HUES48 (cell line): ENCODE measurements at regions not wholly inside any gene's neighbourhood (a gene's known extent, or its start where the extent isn't known, plus 50 kb on each side); places are given as distances from the start of the nearest gene placed in this dataset.

Source experiments
- H3K27ac ChIP-seq: one replicate; pipeline ENCODE4 v1.7.0; 2013; ENCODE audit warnings: low read depth, low read length, inconsistent platforms
- H3K27me3 ChIP-seq: 2 replicates; pipeline ENCODE4 v1.6.1; 2013; ENCODE audit warnings: mild to moderate bottlenecking, low read length; ENCODE audit not compliant: control insufficient read depth, insufficient read depth
- H3K36me3 ChIP-seq: 2 replicates; pipeline ENCODE4 v1.6.1; 2013; ENCODE audit warnings: low read length; ENCODE audit not compliant: control insufficient read depth, insufficient read depth
- H3K4me1 ChIP-seq: 2 replicates; pipeline ENCODE4 v1.6.1; 2013; ENCODE audit warnings: mild to moderate bottlenecking, low read length; ENCODE audit not compliant: control insufficient read depth, insufficient read depth
- H3K4me3 ChIP-seq: 2 replicates; pipeline ENCODE4 v1.5.1; 2013; ENCODE audit warnings: mild to moderate bottlenecking, low read depth, low read length
- H3K9ac ChIP-seq: 2 replicates; pipeline ENCODE4 v1.6.1; 2013; ENCODE audit warnings: mild to moderate bottlenecking, low read depth, low read length, moderate library complexity
- H3K9me3 ChIP-seq: 2 replicates; pipeline ENCODE4 v1.6.1; 2013; ENCODE audit warnings: low read length; ENCODE audit not compliant: control insufficient read depth, insufficient read depth

DNA sequence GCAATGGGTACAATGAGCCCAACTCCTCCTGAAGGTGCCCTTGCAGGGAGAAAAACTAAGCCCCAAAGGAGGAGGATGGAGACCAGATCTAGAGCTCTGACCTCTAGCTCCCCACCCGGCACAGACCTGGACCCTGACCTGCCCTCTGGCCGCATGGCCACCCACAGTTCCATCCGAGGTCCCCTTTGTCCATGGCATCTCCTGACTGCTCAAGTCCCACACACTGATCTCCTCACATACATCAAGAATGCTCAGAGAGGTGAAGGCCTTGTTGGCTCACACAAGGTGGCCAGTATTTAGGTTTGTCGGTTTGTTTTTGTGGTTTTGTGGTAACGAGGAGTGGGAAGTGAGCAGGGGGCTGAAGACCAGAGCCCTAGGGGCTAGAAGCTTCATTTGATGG, 423.5 kb upstream of the B3GAT1 start:
- Histone ChIP-seq H3K27ac (no peak overlapping the region), H3K36me3 (no peaks in the 10 kb centered on the region), H3K4me1 (no peaks in the 10 kb centered on the region), H3K4me3 (no peak overlapping the region), H3K27me3 (no peaks in the 10 kb centered on the region), H3K9me3 (peaks cover 4% of the 10 kb centered on the region; the same call in 1 of the 2 replicates), H3K9ac (no peak overlapping the region)

DNA sequence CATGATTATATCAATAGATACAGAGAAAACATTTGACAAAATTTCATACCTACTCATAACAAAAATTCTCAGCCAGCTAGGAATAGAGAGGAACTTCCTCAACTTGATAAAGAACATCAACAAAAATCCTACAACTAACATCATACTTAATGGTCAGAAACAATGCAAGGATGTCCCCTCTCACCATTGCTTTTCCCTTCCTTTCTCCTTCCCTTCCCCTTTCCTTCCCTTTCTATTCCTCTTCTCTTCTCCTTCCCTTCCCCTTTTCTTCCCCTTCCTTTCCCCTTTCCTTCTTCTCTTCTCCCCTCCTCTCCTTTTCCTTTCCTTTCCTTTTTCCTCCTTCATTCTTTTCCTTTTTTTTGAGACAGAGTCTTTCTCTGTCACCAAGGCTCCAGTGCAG, 418.3 kb upstream of the B3GAT1 start:
- Histone ChIP-seq H3K27me3 (no peaks in the 10 kb centered on the region), H3K36me3 (no peaks in the 10 kb centered on the region), H3K9ac (no peak overlapping the region), H3K4me3 (no peak overlapping the region), H3K27ac (no peak overlapping the region), H3K4me1 (no peaks in the 10 kb centered on the region), H3K9me3 (peaks cover 4% of the 10 kb centered on the region; the same call in 1 of the 2 replicates)

DNA sequence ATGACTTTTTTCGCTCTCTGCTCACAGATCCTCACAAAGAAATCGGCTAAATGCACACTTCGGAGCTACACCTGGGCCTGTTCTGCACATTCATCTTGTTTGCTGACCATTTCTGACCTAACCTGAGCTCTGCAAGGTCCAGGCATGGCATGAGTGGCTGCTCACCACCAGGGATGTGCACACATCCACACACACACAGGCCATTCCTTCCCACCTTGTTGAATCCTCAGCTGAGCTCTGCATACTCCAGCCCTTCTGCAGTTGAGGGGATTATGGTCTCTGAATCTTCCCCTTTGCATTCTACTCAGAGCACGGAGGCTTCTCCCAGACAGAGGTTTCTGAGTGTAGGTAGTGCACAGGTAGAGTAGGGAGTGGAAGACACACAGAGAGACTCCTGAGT, 411.9 kb upstream of the B3GAT1 start:
- Histone ChIP-seq H3K4me1 (peaks cover 4% of the 10 kb centered on the region; the same call in 1 of the 2 replicates), H3K9ac (no peak overlapping the region), H3K36me3 (no peaks in the 10 kb centered on the region), H3K4me3 (no peak overlapping the region), H3K9me3 (no peaks in the 10 kb centered on the region), H3K27ac (no peak overlapping the region), H3K27me3 (0 out of 2 replicates have a peak, but pooled peaks cover 3% of the 10 kb centered on the region)

DNA sequence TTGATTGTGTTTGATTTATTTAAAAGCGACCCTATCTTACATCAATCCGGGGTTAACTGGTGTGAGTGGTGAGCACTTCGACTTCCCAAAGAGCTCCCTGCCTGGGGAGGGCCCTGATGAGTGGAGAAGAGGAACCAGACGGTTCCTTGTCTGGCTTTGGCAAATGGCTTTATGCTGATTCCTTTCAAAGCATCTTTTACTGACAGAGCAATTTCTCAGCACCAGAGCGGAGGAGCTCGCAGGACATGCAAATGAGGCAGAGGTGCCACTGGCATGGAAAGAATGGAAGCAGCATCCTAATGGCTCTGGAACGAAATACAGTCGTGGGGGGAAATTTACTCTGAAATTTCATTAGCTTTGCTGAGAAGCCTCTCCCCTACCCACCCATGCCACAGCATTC, 410.9 kb upstream of the B3GAT1 start:
- H3K4me3 ChIP-seq: no peak overlapping the region
- no peaks in the 10 kb centered on the region for H3K9me3 ChIP-seq
- no peak overlapping the region for H3K27ac ChIP-seq
- H3K27me3 ChIP-seq: 0 out of 2 replicates have a peak, but pooled peaks cover 3% of the 10 kb centered on the region
- H3K36me3 ChIP-seq: no peaks in the 10 kb centered on the region
- H3K4me1 ChIP-seq: peaks cover 4% of the 10 kb centered on the region; the same call in 1 of the 2 replicates
- no peak overlapping the region for H3K9ac ChIP-seq

DNA sequence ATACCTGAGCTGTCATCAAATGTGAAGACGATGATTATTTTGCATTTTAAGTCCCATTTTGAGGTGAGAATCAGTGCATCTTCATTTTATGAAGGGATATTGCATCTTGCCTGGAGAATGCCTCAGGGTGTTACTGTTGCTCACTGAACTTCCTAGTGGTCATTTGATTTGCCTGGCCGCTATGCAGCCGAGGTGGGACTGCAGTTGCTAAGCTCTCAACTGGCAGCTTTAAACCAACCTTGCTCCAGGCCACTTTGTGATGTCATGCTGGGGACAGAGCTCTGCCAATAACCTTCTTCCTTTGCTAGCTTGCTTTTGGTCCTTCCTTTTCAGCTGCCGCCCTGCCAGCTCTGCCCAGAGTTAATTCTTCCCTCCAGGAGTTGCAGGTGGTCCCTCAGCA, 409.4 kb upstream of the B3GAT1 start:
- H3K4me3 ChIP-seq: no peak overlapping the region
- H3K27me3 ChIP-seq: 0 out of 2 replicates have a peak, but pooled peaks cover 3% of the 10 kb centered on the region
- H3K9ac ChIP-seq: no peak overlapping the region
- no peaks in the 10 kb centered on the region for H3K9me3 ChIP-seq
- peaks cover 4% of the 10 kb centered on the region; the same call in 1 of the 2 replicates for H3K4me1 ChIP-seq
- no peaks in the 10 kb centered on the region for H3K36me3 ChIP-seq
- no peak overlapping the region for H3K27ac ChIP-seq

DNA sequence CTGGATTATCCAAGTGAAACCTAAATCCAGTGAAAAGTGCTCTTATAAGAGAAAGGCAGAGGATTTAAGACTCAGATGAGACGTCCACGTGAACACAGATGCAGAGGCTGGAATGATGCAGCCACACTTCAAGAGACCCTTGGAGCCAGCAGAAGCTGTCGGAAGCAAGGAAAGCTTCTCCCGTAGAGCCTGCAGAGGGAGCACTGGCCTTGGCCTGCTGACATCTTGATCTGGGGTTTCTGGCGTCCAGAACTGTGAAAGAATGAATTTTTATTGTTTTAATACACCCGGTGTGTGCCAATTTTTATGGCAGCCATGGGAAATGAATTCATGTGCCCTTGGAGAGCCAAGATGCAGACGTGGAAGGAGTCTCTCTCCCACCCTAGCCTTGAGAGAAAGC, 407.0 kb upstream of the B3GAT1 start:
- H3K27ac ChIP-seq: peak overlapping the region; percentile 30
- peaks cover 4% of the 10 kb centered on the region; the same call in 1 of the 2 replicates for H3K4me1 ChIP-seq
- 0 out of 2 replicates have a peak, but pooled peaks cover 3% of the 10 kb centered on the region for H3K27me3 ChIP-seq
- H3K36me3 ChIP-seq: no peaks in the 10 kb centered on the region
- no peaks in the 10 kb centered on the region for H3K9me3 ChIP-seq
- H3K4me3 ChIP-seq: no peak overlapping the region
- no peak overlapping the region for H3K9ac ChIP-seq

DNA sequence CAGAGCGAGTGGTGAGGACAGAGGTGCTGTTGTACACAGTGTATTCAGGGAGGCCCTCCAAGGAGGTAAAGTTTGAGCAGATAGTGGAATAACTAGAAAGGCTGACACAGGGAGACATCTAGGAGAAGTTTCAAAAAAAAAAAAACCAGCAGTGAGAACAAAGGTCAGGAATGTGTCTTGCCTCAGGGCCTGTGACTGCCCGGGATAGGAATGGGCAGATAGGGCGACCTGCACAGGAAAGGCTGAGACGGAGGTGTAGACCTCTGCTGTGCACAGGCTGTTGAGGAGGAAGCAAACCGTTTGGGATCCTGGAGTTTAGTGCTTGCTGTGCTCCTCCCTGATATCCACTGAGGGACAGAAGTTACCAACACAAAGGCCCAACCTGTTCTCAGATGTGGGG, 406.5 kb upstream of the B3GAT1 start:
- H3K27ac ChIP-seq: peak overlapping the region; percentile 30
- H3K9me3 ChIP-seq: no peaks in the 10 kb centered on the region
- 0 out of 2 replicates have a peak, but pooled peaks cover 3% of the 10 kb centered on the region for H3K27me3 ChIP-seq
- no peak overlapping the region for H3K4me3 ChIP-seq
- H3K36me3 ChIP-seq: no peaks in the 10 kb centered on the region
- H3K4me1 ChIP-seq: peaks cover 4% of the 10 kb centered on the region; the same call in 1 of the 2 replicates
- H3K9ac ChIP-seq: no peak overlapping the region

DNA sequence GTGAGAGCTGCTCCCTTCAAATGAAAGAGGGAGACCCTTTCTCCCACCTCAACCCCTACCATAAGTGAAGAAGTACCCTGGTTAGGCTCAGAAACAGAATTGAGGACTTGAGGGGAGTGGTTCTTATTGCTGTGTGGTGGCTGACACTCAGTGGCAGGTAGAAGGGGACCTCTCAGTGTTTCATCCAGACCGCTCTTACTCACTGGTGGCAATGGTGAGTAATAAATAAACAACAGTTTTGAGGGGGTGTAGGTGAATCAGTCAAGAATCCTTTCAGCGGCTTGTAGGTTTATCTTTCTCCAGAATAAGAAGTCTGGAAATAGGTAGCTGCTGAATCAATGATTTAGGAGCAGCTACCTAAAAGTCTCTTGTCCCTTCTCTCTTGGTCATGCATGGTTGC, 403.4 kb upstream of the B3GAT1 start:
- Histone ChIP-seq H3K4me1 (peaks cover 4% of the 10 kb centered on the region; the same call in 1 of the 2 replicates), H3K36me3 (no peaks in the 10 kb centered on the region), H3K9me3 (no peaks in the 10 kb centered on the region), H3K27ac (no peak overlapping the region), H3K27me3 (0 out of 2 replicates have a peak, but pooled peaks cover 3% of the 10 kb centered on the region), H3K4me3 (no peak overlapping the region), H3K9ac (no peak overlapping the region)

DNA sequence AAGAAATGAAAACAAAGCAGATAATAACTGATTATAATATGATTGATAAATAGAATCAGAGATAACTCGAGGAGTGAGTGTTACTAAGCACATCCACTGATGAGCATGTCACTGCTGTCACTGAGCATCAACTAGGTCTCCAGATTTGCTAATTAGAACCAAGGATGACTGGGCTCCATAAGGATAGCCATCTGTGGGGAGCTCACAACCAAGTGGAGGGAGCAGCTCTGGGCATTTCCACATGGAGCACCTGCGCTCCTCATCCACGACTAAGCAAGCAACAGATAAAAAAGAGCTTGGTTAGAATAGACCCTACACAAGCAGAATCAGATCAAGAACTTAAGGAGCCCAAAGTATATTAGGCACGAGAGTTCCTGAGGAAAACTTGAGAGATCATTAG, 396.0 kb upstream of the B3GAT1 start:
- Histone ChIP-seq H3K4me1 (no peaks in the 10 kb centered on the region), H3K9me3 (no peaks in the 10 kb centered on the region), H3K27ac (no peak overlapping the region), H3K4me3 (no peak overlapping the region), H3K27me3 (no peaks in the 10 kb centered on the region), H3K9ac (no peak overlapping the region), H3K36me3 (no peaks in the 10 kb centered on the region)

DNA sequence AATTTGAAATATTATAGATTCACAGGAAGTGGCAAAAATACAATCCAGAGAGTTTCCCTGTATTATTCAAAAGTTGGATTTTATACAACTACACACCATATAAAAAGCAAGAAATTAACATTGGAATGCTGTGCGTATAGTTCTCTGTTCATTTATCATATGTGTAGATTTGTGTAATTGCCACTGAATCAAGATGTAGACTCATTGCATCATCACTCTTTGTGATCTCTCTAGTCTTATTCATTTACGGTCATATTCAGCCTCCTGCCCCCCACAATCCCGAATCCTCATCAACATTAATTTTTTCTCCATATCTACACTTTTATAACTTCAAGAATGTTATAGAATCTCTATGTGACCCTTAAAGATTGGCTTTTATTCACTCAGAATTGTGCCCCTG, 390.6 kb upstream of the B3GAT1 start:
- Histone ChIP-seq H3K9ac (no peak overlapping the region), H3K9me3 (no peaks in the 10 kb centered on the region), H3K4me3 (no peak overlapping the region), H3K27me3 (no peaks in the 10 kb centered on the region), H3K27ac (no peak overlapping the region), H3K36me3 (no peaks in the 10 kb centered on the region), H3K4me1 (peaks cover 25% of the 10 kb centered on the region)

DNA sequence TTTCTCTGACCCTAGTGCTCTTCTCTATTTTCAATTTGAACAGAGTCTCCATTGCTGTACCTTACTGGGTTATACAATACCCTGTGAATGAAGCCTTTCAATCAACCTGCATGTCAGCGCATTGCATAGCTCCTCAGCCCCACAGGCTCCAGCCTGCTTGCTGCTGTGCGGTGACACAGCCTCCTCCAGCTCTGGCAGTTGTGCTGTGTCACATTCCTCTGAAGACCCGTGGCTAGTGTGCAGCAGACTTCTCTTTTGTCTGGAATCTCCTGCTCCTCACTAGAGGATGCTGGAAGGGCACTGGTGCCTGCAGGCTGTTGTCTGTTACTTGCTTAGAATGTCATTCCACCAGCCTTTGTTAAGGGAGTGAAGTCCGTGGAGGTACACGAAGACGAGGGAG, 390.1 kb upstream of the B3GAT1 start:
- H3K36me3 ChIP-seq: no peaks in the 10 kb centered on the region
- H3K27ac ChIP-seq: no peak overlapping the region
- peaks cover 25% of the 10 kb centered on the region for H3K4me1 ChIP-seq
- H3K27me3 ChIP-seq: no peaks in the 10 kb centered on the region
- H3K4me3 ChIP-seq: no peak overlapping the region
- no peaks in the 10 kb centered on the region for H3K9me3 ChIP-seq
- no peak overlapping the region for H3K9ac ChIP-seq
